ENCODE measurements at regions not wholly inside any gene's neighbourhood (a gene's known extent, or its start where the extent isn't known, plus 50 kb on each side); places are given as distances from the start of the nearest gene placed in this dataset.

GRCh38 chr20:22159276-22159675 lies 425.1 kb downstream of the FOXA2 start:
- TF ChIP-seq ATM (IDR thresholded peaks at IDR 0.05; ENCODE audit: borderline replicate concordance) (no peak), CBX5 (CRISPR knock-in tag; IDR thresholded peaks at IDR 0.05; ENCODE audit: borderline replicate concordance) (no peak), HINFP (CRISPR knock-in tag; IDR thresholded peaks at IDR 0.05; ENCODE audit: low read depth) (no peak), EZH2 (conservative IDR thresholded peaks at IDR 0.05; ENCODE audit: low read depth, low read length) (no peak)

All from HepG2 (cell line).